Sigmoid colon (tissue), 4 donors: ENCODE measurements at regions not wholly inside any gene's neighbourhood (a gene's known extent, or its start where the extent isn't known, plus 50 kb on each side); places are given as distances from the start of the nearest gene placed in this dataset.
"Not testable (repeated sequence)": the region's sequence is repeated elsewhere in the genome, so short reads cannot be mapped to it uniquely, and the experiment has no call there.

ENCODE experiments used
- CTCF ChIP-seq, 4 experiments: fragments of 450-650 bp in 3 of 4; fragments of 200-600 bp in 1 of 4; IDR thresholded peaks; one replicate each; pipeline ENCODE4 v1.5.1; 2016 to 2019; ENCODE audit warnings: antibody characterized with exemption in 4 of 4, mild to moderate bottlenecking in 3 of 4, moderate library complexity in 2 of 4
- POLR2AphosphoS5 ChIP-seq, 4 donors: sonication (generic); formaldehyde crosslinking; IDR thresholded peaks; one replicate each; pipeline ENCODE4 v1.6.1; 2017; ENCODE audit warnings: antibody characterized with exemption in 4 of 4

GRCh38 chr3:187466306-187466705, 98.1 kb downstream of the RTP4 start:
- not testable (repeated sequence) for TF ChIP-seq CTCF, POLR2AphosphoS5 (IDR thresholded peaks at IDR 0.05)
